Germinal center (tissue), 1 donor: ENCODE measurements at regions not wholly inside any gene's neighbourhood (a gene's known extent, or its start where the extent isn't known, plus 50 kb on each side); places are given as distances from the start of the nearest gene placed in this dataset.
"Not testable (repeated sequence)": the region's sequence is repeated elsewhere in the genome, so short reads cannot be mapped to it uniquely, and the experiment has no call there.

Experiments used
- DNase-seq: peaks from one replicate; pipeline ENCODE4 v3.0.0; 2012; ENCODE audit warnings: mixed read lengths, low spot score

GRCh38 chr7:55743454-55743717, 119.2 kb downstream of the SEPTIN14 start:
- not testable (repeated sequence) for DNase-seq

- not testable (repeated sequence) for DNase-seq
Measured at GRCh38 chr7:55742651-55743453, 119.7 kb downstream of the SEPTIN14 start.

- DNase-seq = not testable (repeated sequence)
Measured at GRCh38 chr7:55741721-55742631, 120.6 kb downstream of the SEPTIN14 start.

- DNase-seq = not testable (repeated sequence)
Measured at GRCh38 chr7:55740633-55741250, 121.8 kb downstream of the SEPTIN14 start.

- not testable (repeated sequence) for DNase-seq
Measured at GRCh38 chr7:55740053-55740452, 122.5 kb downstream of the SEPTIN14 start.

GRCh38 chr7:55736641-55737221, 125.8 kb downstream of the SEPTIN14 start:
- not testable (repeated sequence) for DNase-seq

GRCh38 chr7:55733241-55734140, 129.1 kb downstream of the SEPTIN14 start:
- DNase-seq = no peak

GRCh38 chr7:55731931-55732330, 130.6 kb downstream of the SEPTIN14 start:
- DNase-seq = no peak

GRCh38 chr7:55730197-55730596, 132.4 kb downstream of the SEPTIN14 start:
- no peak for DNase-seq

- DNase-seq = no peak
Measured at GRCh38 chr7:55723621-55723941, 139.0 kb downstream of the SEPTIN14 start.

- not testable (repeated sequence) for DNase-seq
Measured at GRCh38 chr7:55722874-55723620, 139.5 kb downstream of the SEPTIN14 start.

- not testable (repeated sequence) for DNase-seq
Measured at GRCh38 chr7:55721004-55721403, 141.5 kb downstream of the SEPTIN14 start.

GRCh38 chr7:55715247-55715867, 143.1 kb upstream of the VOPP1 start:
- not testable (repeated sequence) for DNase-seq

- not testable (repeated sequence) for DNase-seq
Measured at GRCh38 chr7:55714370-55714769, 142.1 kb upstream of the VOPP1 start.

GRCh38 chr7:55710312-55710711, 138.0 kb upstream of the VOPP1 start:
- DNase-seq = not testable (repeated sequence)

GRCh38 chr7:55708028-55708427, 135.7 kb upstream of the VOPP1 start:
- DNase-seq = not testable (repeated sequence)

GRCh38 chr7:55707410-55707809, 135.1 kb upstream of the VOPP1 start:
- DNase-seq = not testable (repeated sequence)

GRCh38 chr7:55706451-55707195, 134.3 kb upstream of the VOPP1 start:
- DNase-seq = not testable (repeated sequence)

GRCh38 chr7:55705728-55706450, 133.6 kb upstream of the VOPP1 start:
- DNase-seq = not testable (repeated sequence)
